Spleen (tissue), 7 donors: ENCODE measurements at regions not wholly inside any gene's neighbourhood (a gene's known extent, or its start where the extent isn't known, plus 50 kb on each side); places are given as distances from the start of the nearest gene placed in this dataset.

Experiments used
- POLR2A ChIP-seq, 3 donors: fragments of 450-650 bp; IDR thresholded peaks; one replicate each; pipeline ENCODE4 v1.5.1; 2017; ENCODE audit warnings: antibody characterized with exemption in 3 of 3, mild to moderate bottlenecking in 1 of 3
- POLR2AphosphoS5 ChIP-seq, 3 donors: sonication (generic); formaldehyde crosslinking; IDR thresholded peaks; one replicate each; pipeline ENCODE4 v1.5.1; 2017; ENCODE audit warnings: antibody characterized with exemption in 3 of 3
- TF ChIP-seq, protein P1 (sequence below), 11 experiments: fragments of 200-600 bp in 7 of 11; fragments of 450-650 bp in 4 of 11; sonication (generic) in 4 of 11; IDR thresholded peaks in 8 of 11; conservative IDR thresholded peaks in 3 of 11; 1 replicate in 7 of 11; 2 replicates in 4 of 11; pipeline versions ENCODE4 v1.4.0 to v1.8.0; 2016 to 2021; ENCODE audit warnings: antibody characterized with exemption in 11 of 11, inconsistent platforms in 4 of 11, mild to moderate bottlenecking in 1 of 11
- donor health status: DM: no; HTN: no; CAD: no; lungs with moderate emphysema.
- donor health status: DM: no; HTN: no; CAD: no.
- donor health status: DM: no; HTN: no; CAD: no.

DNA sequence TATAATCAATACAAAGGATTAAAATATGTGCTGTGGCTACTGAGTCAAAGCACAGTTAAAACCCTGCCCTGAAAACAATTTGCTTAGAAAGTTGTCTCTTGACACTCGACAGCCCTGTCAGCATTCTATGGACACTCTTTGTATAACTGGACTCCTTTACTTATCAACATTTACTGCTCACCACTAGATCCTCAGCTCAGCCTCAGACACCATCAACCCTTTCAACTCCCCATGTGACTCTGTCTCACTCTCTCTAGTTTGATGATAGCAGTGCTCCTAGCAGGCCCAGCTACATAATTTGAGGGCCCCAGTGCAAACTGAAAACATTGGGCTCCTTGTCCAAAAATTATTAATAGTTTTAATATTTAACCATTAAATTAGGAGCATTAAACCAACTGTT, 181.8 kb downstream of the TENT5A start:
- TF ChIP-seq, protein P1, sequence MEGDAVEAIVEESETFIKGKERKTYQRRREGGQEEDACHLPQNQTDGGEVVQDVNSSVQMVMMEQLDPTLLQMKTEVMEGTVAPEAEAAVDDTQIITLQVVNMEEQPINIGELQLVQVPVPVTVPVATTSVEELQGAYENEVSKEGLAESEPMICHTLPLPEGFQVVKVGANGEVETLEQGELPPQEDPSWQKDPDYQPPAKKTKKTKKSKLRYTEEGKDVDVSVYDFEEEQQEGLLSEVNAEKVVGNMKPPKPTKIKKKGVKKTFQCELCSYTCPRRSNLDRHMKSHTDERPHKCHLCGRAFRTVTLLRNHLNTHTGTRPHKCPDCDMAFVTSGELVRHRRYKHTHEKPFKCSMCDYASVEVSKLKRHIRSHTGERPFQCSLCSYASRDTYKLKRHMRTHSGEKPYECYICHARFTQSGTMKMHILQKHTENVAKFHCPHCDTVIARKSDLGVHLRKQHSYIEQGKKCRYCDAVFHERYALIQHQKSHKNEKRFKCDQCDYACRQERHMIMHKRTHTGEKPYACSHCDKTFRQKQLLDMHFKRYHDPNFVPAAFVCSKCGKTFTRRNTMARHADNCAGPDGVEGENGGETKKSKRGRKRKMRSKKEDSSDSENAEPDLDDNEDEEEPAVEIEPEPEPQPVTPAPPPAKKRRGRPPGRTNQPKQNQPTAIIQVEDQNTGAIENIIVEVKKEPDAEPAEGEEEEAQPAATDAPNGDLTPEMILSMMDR (IDR thresholded peaks at IDR 0.05 in 8 of 11, conservative IDR thresholded peaks at IDR 0.05 in 3 of 11), result no peak
- TF ChIP-seq POLR2AphosphoS5 (IDR thresholded peaks at IDR 0.05) (no peak), POLR2A (IDR thresholded peaks at IDR 0.05) (no peak)
